ENCODE measurements at regions not wholly inside any gene's neighbourhood (a gene's known extent, or its start where the extent isn't known, plus 50 kb on each side); places are given as distances from the start of the nearest gene placed in this dataset.

- H3K4me1 ChIP-seq (ENCODE audit: insufficient read depth, insufficient read length): no peaks in the 10 kb centered on the region
- H3K9me3 ChIP-seq (ENCODE audit: insufficient read depth, low read length): no peaks in the 10 kb centered on the region
- no peak for DNase-seq (ENCODE audit: low read depth, low spot score)
- no peak overlapping the region for H3K9ac ChIP-seq (ENCODE audit: insufficient read length, low read depth)
- no peaks in the 10 kb centered on the region for H3K27me3 ChIP-seq (ENCODE audit: insufficient read depth, insufficient read length)
- TF ChIP-seq SUZ12 (IDR thresholded peaks at IDR 0.05; ENCODE audit: extremely low read depth, insufficient read depth, insufficient read length) (no peak), ZNF274 (IDR thresholded peaks at IDR 0.05; ENCODE audit: low read depth, low read length) (no peak), YY1 (IDR thresholded peaks at IDR 0.05; ENCODE audit: insufficient read depth, insufficient read length) (no peak)
- H3K36me3 ChIP-seq (ENCODE audit: insufficient read depth, insufficient read length, low read length): no peaks in the 10 kb centered on the region
- no peak overlapping the region for H3K4me3 ChIP-seq (ENCODE audit: insufficient read length, low read depth)
These were observed 842.9 kb upstream of the SEMA6A start for GRCh38 chr5:117417501-117417900.

- Histone ChIP-seq H3K36me3 (ENCODE audit: insufficient read depth, insufficient read length, low read length) (no peaks in the 10 kb centered on the region), H3K27me3 (ENCODE audit: insufficient read depth, insufficient read length) (no peaks in the 10 kb centered on the region), H3K4me3 (ENCODE audit: insufficient read length, low read depth) (no peak overlapping the region), H3K4me1 (ENCODE audit: insufficient read depth, insufficient read length) (no peaks in the 10 kb centered on the region), H3K9ac (ENCODE audit: insufficient read length, low read depth) (no peak overlapping the region), H3K9me3 (ENCODE audit: insufficient read depth, low read length) (no peaks in the 10 kb centered on the region)
- TF ChIP-seq SUZ12 (IDR thresholded peaks at IDR 0.05; ENCODE audit: extremely low read depth, insufficient read depth, insufficient read length) (no peak), YY1 (IDR thresholded peaks at IDR 0.05; ENCODE audit: insufficient read depth, insufficient read length) (no peak), ZNF274 (IDR thresholded peaks at IDR 0.05; ENCODE audit: low read depth, low read length) (no peak)
- no peak for DNase-seq (ENCODE audit: low read depth, low spot score)
These were observed 840.3 kb upstream of the SEMA6A start for GRCh38 chr5:117414926-117415325.

GRCh38 chr5:117411701-117412100 lies 837.1 kb upstream of the SEMA6A start:
- Histone ChIP-seq H3K9ac (ENCODE audit: insufficient read length, low read depth) (no peak overlapping the region), H3K4me1 (ENCODE audit: insufficient read depth, insufficient read length) (no peaks in the 10 kb centered on the region), H3K36me3 (ENCODE audit: insufficient read depth, insufficient read length, low read length) (no peaks in the 10 kb centered on the region), H3K9me3 (ENCODE audit: insufficient read depth, low read length) (no peaks in the 10 kb centered on the region), H3K4me3 (ENCODE audit: insufficient read length, low read depth) (no peak overlapping the region), H3K27me3 (ENCODE audit: insufficient read depth, insufficient read length) (no peaks in the 10 kb centered on the region)
- no peak for DNase-seq (ENCODE audit: low read depth, low spot score)
- no peak for TF ChIP-seq SUZ12 (IDR thresholded peaks at IDR 0.05; ENCODE audit: extremely low read depth, insufficient read depth, insufficient read length)
- TF ChIP-seq ZNF274 (IDR thresholded peaks at IDR 0.05; ENCODE audit: low read depth, low read length): no peak
- no peak for TF ChIP-seq YY1 (IDR thresholded peaks at IDR 0.05; ENCODE audit: insufficient read depth, insufficient read length)

- H3K9ac ChIP-seq (ENCODE audit: insufficient read length, low read depth): no peak overlapping the region
- H3K9me3 ChIP-seq (ENCODE audit: insufficient read depth, low read length): no peaks in the 10 kb centered on the region
These were observed 830.6 kb upstream of the SEMA6A start for GRCh38 chr5:117405197-117405596.

GRCh38 chr5:117394506-117395157 lies 820.0 kb upstream of the SEMA6A start:
- no peak for TF ChIP-seq SUZ12 (IDR thresholded peaks at IDR 0.05; ENCODE audit: extremely low read depth, insufficient read depth, insufficient read length)
- no peak for TF ChIP-seq YY1 (IDR thresholded peaks at IDR 0.05; ENCODE audit: insufficient read depth, insufficient read length)
- no peak for TF ChIP-seq ZNF274 (IDR thresholded peaks at IDR 0.05; ENCODE audit: low read depth, low read length)
- no peak for DNase-seq (ENCODE audit: low read depth, low spot score)
- Histone ChIP-seq H3K9ac (ENCODE audit: insufficient read length, low read depth) (no peak overlapping the region), H3K4me1 (ENCODE audit: insufficient read depth, insufficient read length) (no peaks in the 10 kb centered on the region), H3K9me3 (ENCODE audit: insufficient read depth, low read length) (no peaks in the 10 kb centered on the region), H3K27me3 (ENCODE audit: insufficient read depth, insufficient read length) (no peaks in the 10 kb centered on the region), H3K4me3 (ENCODE audit: insufficient read length, low read depth) (no peak overlapping the region), H3K36me3 (ENCODE audit: insufficient read depth, insufficient read length, low read length) (no peaks in the 10 kb centered on the region)

More at GRCh38 chr5:117405197-117405596, 830.6 kb upstream of the SEMA6A start:
- H3K4me1 ChIP-seq (ENCODE audit: insufficient read depth, insufficient read length): no peaks in the 10 kb centered on the region
- H3K4me3 ChIP-seq (ENCODE audit: insufficient read length, low read depth): no peak overlapping the region
- no peaks in the 10 kb centered on the region for H3K36me3 ChIP-seq (ENCODE audit: insufficient read depth, insufficient read length, low read length)
- no peaks in the 10 kb centered on the region for H3K27me3 ChIP-seq (ENCODE audit: insufficient read depth, insufficient read length)
- no peak for DNase-seq (ENCODE audit: low read depth, low spot score)
- TF ChIP-seq SUZ12 (IDR thresholded peaks at IDR 0.05; ENCODE audit: extremely low read depth, insufficient read depth, insufficient read length) (no peak), ZNF274 (IDR thresholded peaks at IDR 0.05; ENCODE audit: low read depth, low read length) (no peak), YY1 (IDR thresholded peaks at IDR 0.05; ENCODE audit: insufficient read depth, insufficient read length) (no peak)

GRCh38 chr5:117393125-117393524 lies 818.5 kb upstream of the SEMA6A start:
- H3K27me3 ChIP-seq (ENCODE audit: insufficient read depth, insufficient read length): no peaks in the 10 kb centered on the region
- H3K4me1 ChIP-seq (ENCODE audit: insufficient read depth, insufficient read length): no peaks in the 10 kb centered on the region
- H3K9ac ChIP-seq (ENCODE audit: insufficient read length, low read depth): no peak overlapping the region
- H3K9me3 ChIP-seq (ENCODE audit: insufficient read depth, low read length): no peaks in the 10 kb centered on the region
- no peaks in the 10 kb centered on the region for H3K36me3 ChIP-seq (ENCODE audit: insufficient read depth, insufficient read length, low read length)
- no peak overlapping the region for H3K4me3 ChIP-seq (ENCODE audit: insufficient read length, low read depth)
- no peak for DNase-seq (ENCODE audit: low read depth, low spot score)
- TF ChIP-seq YY1 (IDR thresholded peaks at IDR 0.05; ENCODE audit: insufficient read depth, insufficient read length): no peak
- TF ChIP-seq ZNF274 (IDR thresholded peaks at IDR 0.05; ENCODE audit: low read depth, low read length): no peak
- TF ChIP-seq SUZ12 (IDR thresholded peaks at IDR 0.05; ENCODE audit: extremely low read depth, insufficient read depth, insufficient read length): no peak

GRCh38 chr5:117380316-117380715 lies 805.7 kb upstream of the SEMA6A start:
- Histone ChIP-seq H3K4me3 (ENCODE audit: insufficient read length, low read depth) (no peak overlapping the region), H3K9me3 (ENCODE audit: insufficient read depth, low read length) (no peaks in the 10 kb centered on the region), H3K27me3 (ENCODE audit: insufficient read depth, insufficient read length) (no peaks in the 10 kb centered on the region), H3K36me3 (ENCODE audit: insufficient read depth, insufficient read length, low read length) (no peaks in the 10 kb centered on the region), H3K4me1 (ENCODE audit: insufficient read depth, insufficient read length) (no peaks in the 10 kb centered on the region), H3K9ac (ENCODE audit: insufficient read length, low read depth) (no peak overlapping the region)
- DNase-seq (ENCODE audit: low read depth, low spot score): no peak
- TF ChIP-seq ZNF274 (IDR thresholded peaks at IDR 0.05; ENCODE audit: low read depth, low read length) (no peak), YY1 (IDR thresholded peaks at IDR 0.05; ENCODE audit: insufficient read depth, insufficient read length) (no peak), SUZ12 (IDR thresholded peaks at IDR 0.05; ENCODE audit: extremely low read depth, insufficient read depth, insufficient read length) (no peak)

All from NT2/D1 (cell line).